Neuronal stem cell (in vitro differentiated cells): ENCODE measurements at regions not wholly inside any gene's neighbourhood (a gene's known extent, or its start where the extent isn't known, plus 50 kb on each side); places are given as distances from the start of the nearest gene placed in this dataset.

Source experiments
- DNase-seq: peaks from one replicate; pipeline ENCODE4 v3.0.0-alpha.2; 2013; ENCODE audit warnings: low spot score
- H2AFZ ChIP-seq: one replicate; pipeline ENCODE4 v1.6.1; 2013; ENCODE audit warnings: mild to moderate bottlenecking, low read length, inconsistent platforms
- H2AK5ac ChIP-seq: 2 replicates; pipeline ENCODE4 v1.6.1; 2013; ENCODE audit warnings: low read depth, mild to moderate bottlenecking, inconsistent platforms, low read length, moderate library complexity, mixed read lengths
- H2BK120ac ChIP-seq: 2 replicates; pipeline ENCODE4 v1.6.1; 2013; ENCODE audit warnings: low read depth, mild to moderate bottlenecking, inconsistent platforms, low read length, moderate library complexity, mixed read lengths
- H2BK12ac ChIP-seq: one replicate; pipeline ENCODE4 v1.6.1; 2013; ENCODE audit warnings: low read length, inconsistent platforms
- H2BK15ac ChIP-seq: 2 replicates; pipeline ENCODE4 v1.6.1; 2013; ENCODE audit warnings: mild to moderate bottlenecking, low read length, inconsistent platforms, mixed read lengths
- H2BK5ac ChIP-seq: one replicate; pipeline ENCODE4 v1.6.1; 2013; ENCODE audit warnings: inconsistent platforms, mild to moderate bottlenecking, low read length, moderate library complexity
- H3K14ac ChIP-seq: one replicate; pipeline ENCODE4 v1.6.1; 2013; ENCODE audit warnings: low read length, inconsistent platforms
- H3K18ac ChIP-seq: 2 replicates; pipeline ENCODE4 v1.6.1; 2013; ENCODE audit warnings: low read length, inconsistent platforms
- H3K23ac ChIP-seq: 2 replicates; pipeline ENCODE4 v1.6.1; 2013; ENCODE audit warnings: low read depth, mild to moderate bottlenecking, mixed read lengths, low read length, inconsistent platforms; ENCODE audit not compliant: poor library complexity
- H3K27ac ChIP-seq: replicated peaks from 3 replicates; pipeline ENCODE4 v1.5.1; 2013; ENCODE audit warnings: low read length, inconsistent platforms
- H3K27me3 ChIP-seq, 3 experiments: 2 replicates each; pipeline ENCODE4 v1.6.1; 2013; ENCODE audit warnings: low read length in 3 of 3, mild to moderate bottlenecking in 2 of 3, inconsistent platforms in 1 of 3, low read depth in 1 of 3, mixed read lengths in 1 of 3, moderate library complexity in 1 of 3; ENCODE audit not compliant: control insufficient read depth in 3 of 3, insufficient read depth in 3 of 3
- H3K36me3 ChIP-seq, 2 donors: replicated peaks in 1 of 2; 2 replicates each; pipeline ENCODE4 v1.6.1; 2013; ENCODE audit warnings: low read length in 2 of 2; ENCODE audit not compliant: control insufficient read depth in 2 of 2, insufficient read depth in 2 of 2
- H3K4ac ChIP-seq: 2 replicates; pipeline ENCODE4 v1.6.1; 2013; ENCODE audit warnings: inconsistent platforms, mild to moderate bottlenecking, low read length, moderate library complexity
- H3K4me1 ChIP-seq, 2 donors: 1 replicate in 1 of 2; 2 replicates in 1 of 2; pipeline ENCODE4 v1.6.1; 2013; ENCODE audit warnings: low read length in 2 of 2, low read depth in 1 of 2; ENCODE audit not compliant: control insufficient read depth in 2 of 2, insufficient read depth in 1 of 2
- H3K4me2 ChIP-seq: one replicate; pipeline ENCODE4 v1.6.1; 2013; ENCODE audit warnings: mild to moderate bottlenecking, low read length, inconsistent platforms; ENCODE audit not compliant: insufficient read depth, poor library complexity, severe bottlenecking
- H3K4me3 ChIP-seq, 2 donors: 2 replicates each; pipeline ENCODE4 v1.5.1; 2013; ENCODE audit warnings: low read length in 2 of 2, mild to moderate bottlenecking in 2 of 2, inconsistent platforms in 1 of 2, moderate library complexity in 1 of 2
- H3K79me1 ChIP-seq: one replicate; pipeline ENCODE4 v1.6.1; 2013; ENCODE audit warnings: low read depth, mild to moderate bottlenecking, inconsistent platforms, low read length, moderate library complexity
- H3K9ac ChIP-seq: one replicate; pipeline ENCODE4 v1.6.1; 2013; ENCODE audit warnings: mild to moderate bottlenecking, low read depth, low read length, inconsistent platforms; ENCODE audit not compliant: poor library complexity
- H3K9me3 ChIP-seq, 2 donors: replicated peaks in 1 of 2; 2 replicates each; pipeline versions ENCODE3 to v1.6.1; 2013; ENCODE audit warnings: low read length in 2 of 2, mild to moderate bottlenecking in 2 of 2, inconsistent platforms in 1 of 2, low read depth in 1 of 2, mixed read lengths in 1 of 2, moderate library complexity in 1 of 2; ENCODE audit not compliant: control insufficient read depth in 2 of 2, insufficient read depth in 1 of 2
- H4K8ac ChIP-seq: one replicate; pipeline ENCODE4 v1.6.1; 2013; ENCODE audit warnings: low read depth, mild to moderate bottlenecking, inconsistent platforms, low read length, moderate library complexity
- H4K91ac ChIP-seq: one replicate; pipeline ENCODE4 v1.6.1; 2013; ENCODE audit warnings: low read length, low read depth, mild to moderate bottlenecking, inconsistent platforms; ENCODE audit not compliant: poor library complexity
- WGBS, 2 donors: extraction: QIAGEN DNeasy Blood & Tissue Kit; methylation state at CpG; one replicate each; pipeline ENCODE4 v1.1.7; 2013; ENCODE audit warnings: missing lambda C conversion rate in 2 of 2, mixed read lengths in 1 of 2; ENCODE audit not compliant: insufficient read length in 2 of 2, insufficient replicate concordance in 1 of 2; ENCODE audit errors: extremely low coverage in 2 of 2; 5-methylcytosine and 5-hydroxymethylcytosine counted together

GRCh38 chr6:34606477-34607265 lies 50.5 kb upstream of the SPDEF start:
- DNase-seq: no peak
- Histone ChIP-seq H2AFZ (no peak overlapping the region), H3K14ac (no peak overlapping the region), H3K23ac (no peak overlapping the region), H3K4me2 (no peak overlapping the region), H3K9me3 (no peaks in the 10 kb centered on the region), H3K4me3 (no peak overlapping the region), H3K79me1 (no peaks in the 10 kb centered on the region), H2BK12ac (no peak overlapping the region), H2AK5ac (no peak overlapping the region), H4K91ac (no peak overlapping the region), H3K9ac (no peak overlapping the region), H3K27me3 (no peaks in the 10 kb centered on the region), H2BK5ac (no peak overlapping the region), H3K18ac (no peak overlapping the region), H4K8ac (no peak overlapping the region), H3K27ac (no peak overlapping the region), H2BK120ac (no peak overlapping the region), H3K4me1 (peaks cover 2 to 4% of the 10 kb centered on the region in 2 donors), H2BK15ac (no peak overlapping the region), H3K4ac (no peak overlapping the region), H3K36me3 (peaks cover 6 to 16% of the 10 kb centered on the region in 2 donors)
- no CpG with 5 or more reads among the region's 11 CpGs for WGBS, 2 donors
